ENCODE measurements at regions not wholly inside any gene's neighbourhood (a gene's known extent, or its start where the extent isn't known, plus 50 kb on each side); places are given as distances from the start of the nearest gene placed in this dataset.
A peak's percentile ranks its signal among the peaks of the same experiment; 100 is the strongest.

GRCh38 chr6:53730767-53731166 is 64.0 kb upstream of the LRRC1 start:
- Histone ChIP-seq H3K27ac (ENCODE audit: low read depth, low read length, poor library complexity, severe bottlenecking) (no peak overlapping the region), H3K9me3 (ENCODE audit: low read depth, low read length, poor library complexity, severe bottlenecking) (no peaks in the 10 kb centered on the region), H3K4me1 (ENCODE audit: insufficient read depth, low read length, poor library complexity, severe bottlenecking) (no peaks in the 10 kb centered on the region), H3K27me3 (replicated peaks; ENCODE audit: insufficient read depth, low read depth, low read length, poor library complexity) (no peaks in the 10 kb centered on the region), H3K36me3 (ENCODE audit: insufficient read depth, low read length, poor library complexity, severe bottlenecking) (no peaks in the 10 kb centered on the region), H3K4me3 (ENCODE audit: low read depth, low read length, poor library complexity, severe bottlenecking) (no peak overlapping the region)
- intact Hi-C loops (cut with micrococcal nuclease; ENCODE audit: unreplicated experiment): no loop called here
- DNase-seq (ENCODE audit: low spot score): no peak
- POLR2A ChIA-PET (ENCODE audit: low non-redundant PET): no interaction called here
- no peak for TF ChIP-seq EZH2 (IDR thresholded peaks at IDR 0.05; ENCODE audit: borderline replicate concordance, low read depth, low read length, poor library complexity, severe bottlenecking)
- no peak for TF ChIP-seq CTCF (conservative IDR thresholded peaks at IDR 0.05; ENCODE audit: low read depth, low read length)
- BruUV-seq (replicated peaks): no TSS peak
- CTCF ChIA-PET: no interaction called here

- BruUV-seq (replicated peaks): no TSS peak
- POLR2A ChIA-PET (ENCODE audit: low non-redundant PET): no interaction called here
- Histone ChIP-seq H3K4me1 (ENCODE audit: insufficient read depth, low read length, poor library complexity, severe bottlenecking) (no peaks in the 10 kb centered on the region), H3K27me3 (replicated peaks; ENCODE audit: insufficient read depth, low read depth, low read length, poor library complexity) (no peaks in the 10 kb centered on the region), H3K27ac (ENCODE audit: low read depth, low read length, poor library complexity, severe bottlenecking) (no peak overlapping the region), H3K4me3 (ENCODE audit: low read depth, low read length, poor library complexity, severe bottlenecking) (no peak overlapping the region), H3K9me3 (ENCODE audit: low read depth, low read length, poor library complexity, severe bottlenecking) (no peaks in the 10 kb centered on the region), H3K36me3 (ENCODE audit: insufficient read depth, low read length, poor library complexity, severe bottlenecking) (no peaks in the 10 kb centered on the region)
- DNase-seq (ENCODE audit: low spot score): peak; percentile 59
- TF ChIP-seq CTCF (conservative IDR thresholded peaks at IDR 0.05; ENCODE audit: low read depth, low read length) (peak; percentile 94), EZH2 (IDR thresholded peaks at IDR 0.05; ENCODE audit: borderline replicate concordance, low read depth, low read length, poor library complexity, severe bottlenecking) (no peak)
- intact Hi-C loops (cut with micrococcal nuclease; ENCODE audit: unreplicated experiment): loop anchor here (5.0 kb wide), 2 partner anchors 229 to 556 kb away; no protein-coding TSS in a partner anchor
- CTCF ChIA-PET: interaction anchor here (0.6 to 2.4 kb wide), 13 partner anchors 9 to 1332 kb away, joined by 3 to 25 read pairs (median 4); no protein-coding TSS in a partner anchor
Observed at GRCh38 chr6:53728570-53729194, 63.1 kb upstream of the KLHL31 start.

- H3K9me3 ChIP-seq (ENCODE audit: low read depth, low read length, poor library complexity, severe bottlenecking): no peaks in the 10 kb centered on the region
- no peaks in the 10 kb centered on the region for H3K4me1 ChIP-seq (ENCODE audit: insufficient read depth, low read length, poor library complexity, severe bottlenecking)
- H3K36me3 ChIP-seq (ENCODE audit: insufficient read depth, low read length, poor library complexity, severe bottlenecking): no peaks in the 10 kb centered on the region
- BruUV-seq (replicated peaks): no TSS peak
- no peak overlapping the region for H3K27ac ChIP-seq (ENCODE audit: low read depth, low read length, poor library complexity, severe bottlenecking)
- TF ChIP-seq CTCF (conservative IDR thresholded peaks at IDR 0.05; ENCODE audit: low read depth, low read length) (no peak), EZH2 (IDR thresholded peaks at IDR 0.05; ENCODE audit: borderline replicate concordance, low read depth, low read length, poor library complexity, severe bottlenecking) (no peak)
- ChIA-PET POLR2A (ENCODE audit: low non-redundant PET) (no interaction called here), CTCF (interaction anchor here (1.0 to 2.4 kb wide), 6 partner anchors 9 to 234 kb away, joined by 3 to 25 read pairs (median 10); no protein-coding TSS in a partner anchor)
- no peaks in the 10 kb centered on the region for H3K27me3 ChIP-seq (replicated peaks; ENCODE audit: insufficient read depth, low read depth, low read length, poor library complexity)
- intact Hi-C loops (cut with micrococcal nuclease; ENCODE audit: unreplicated experiment): loop anchor here (5.0 kb wide), 2 partner anchors 230 to 555 kb away; no protein-coding TSS in a partner anchor
- DNase-seq (ENCODE audit: low spot score): no peak
- no peak overlapping the region for H3K4me3 ChIP-seq (ENCODE audit: low read depth, low read length, poor library complexity, severe bottlenecking)
Observed at GRCh38 chr6:53727748-53728147, 62.2 kb upstream of the KLHL31 start.
